CD8-positive, alpha-beta memory T cell (primary cell): ENCODE measurements at regions not wholly inside any gene's neighbourhood (a gene's known extent, or its start where the extent isn't known, plus 50 kb on each side); places are given as distances from the start of the nearest gene placed in this dataset.
"Not testable (repeated sequence)": the region's sequence is repeated elsewhere in the genome, so short reads cannot be mapped to it uniquely, and the experiment has no call there.

ENCODE experiments used
- CTCF ChIA-PET: fragments of 350-600 bp; sonication (Branson Sonifier 250); formaldehyde crosslinking; loops from one replicate; lab custom pipeline; 2021; ENCODE audit warnings: antibody characterized with exemption; lab: Charles Lee
- POLR2A ChIA-PET: fragments of 350-600 bp; sonication (Branson Sonifier 250); formaldehyde crosslinking; loops from one replicate; lab custom pipeline; 2021; ENCODE audit warnings: antibody characterized with exemption; lab: Charles Lee
- DNase-seq, 5 donors: peaks; one replicate each; pipeline versions ENCODE4 v3.0.0 to v3.0.0-alpha.2; 2020 to 2022; ENCODE audit warnings: mixed read lengths in 1 of 5
- H3K27ac ChIP-seq: one replicate; pipeline ENCODE4 v1.7.0; 2013; ENCODE audit warnings: low read depth, mild to moderate bottlenecking, low read length, moderate library complexity
- H3K27me3 ChIP-seq: 2 replicates; pipeline ENCODE4 v1.7.0; 2013; ENCODE audit warnings: low read length, mild to moderate bottlenecking; ENCODE audit not compliant: insufficient read depth, poor library complexity, severe bottlenecking
- H3K36me3 ChIP-seq: 2 replicates; pipeline ENCODE4 v1.7.0; 2013; ENCODE audit warnings: mild to moderate bottlenecking, low read length, moderate library complexity; ENCODE audit not compliant: insufficient read depth
- H3K4me1 ChIP-seq: 2 replicates; pipeline ENCODE4 v1.7.0; 2013; ENCODE audit warnings: mild to moderate bottlenecking, low read length, moderate library complexity; ENCODE audit not compliant: insufficient read depth
- H3K4me3 ChIP-seq: 2 replicates; pipeline ENCODE4 v1.7.0; 2013; ENCODE audit warnings: mild to moderate bottlenecking, low read length
- H3K9me3 ChIP-seq: 2 replicates; pipeline ENCODE4 v1.7.0; 2013; ENCODE audit warnings: mild to moderate bottlenecking, low read length
- H3K27ac Mint-ChIP-seq, 8 donors: one replicate each; pipeline ENCODE4 v1.8.0; 2020 to 2021; ENCODE audit warnings: mixed read lengths in 8 of 8, mild to moderate bottlenecking in 6 of 8, inconsistent platforms in 3 of 8, moderate library complexity in 3 of 8
- H3K27me3 Mint-ChIP-seq, 2 donors: one replicate each; pipeline ENCODE4 v1.8.0; 2020 to 2021; ENCODE audit warnings: mixed read lengths in 2 of 2, mild to moderate bottlenecking in 1 of 2, moderate library complexity in 1 of 2
- H3K36me3 Mint-ChIP-seq, 3 donors: one replicate each; pipeline ENCODE4 v1.8.0; 2020 to 2021; ENCODE audit warnings: mixed read lengths in 3 of 3, inconsistent platforms in 1 of 3, mild to moderate bottlenecking in 1 of 3
- H3K4me1 Mint-ChIP-seq, 3 donors: one replicate each; pipeline ENCODE4 v1.8.0; 2020 to 2021; ENCODE audit warnings: mixed read lengths in 3 of 3, inconsistent platforms in 1 of 3, mild to moderate bottlenecking in 1 of 3
- H3K4me3 Mint-ChIP-seq, 7 donors: one replicate each; pipeline ENCODE4 v1.8.0; 2020 to 2021; ENCODE audit warnings: mixed read lengths in 7 of 7, mild to moderate bottlenecking in 6 of 7, moderate library complexity in 4 of 7, inconsistent platforms in 2 of 7
- H3K9me3 Mint-ChIP-seq, 5 donors: one replicate each; pipeline ENCODE4 v1.8.0; 2020 to 2022; ENCODE audit warnings: mixed read lengths in 5 of 5, mild to moderate bottlenecking in 3 of 5, moderate library complexity in 2 of 5, inconsistent platforms in 1 of 5

DNA sequence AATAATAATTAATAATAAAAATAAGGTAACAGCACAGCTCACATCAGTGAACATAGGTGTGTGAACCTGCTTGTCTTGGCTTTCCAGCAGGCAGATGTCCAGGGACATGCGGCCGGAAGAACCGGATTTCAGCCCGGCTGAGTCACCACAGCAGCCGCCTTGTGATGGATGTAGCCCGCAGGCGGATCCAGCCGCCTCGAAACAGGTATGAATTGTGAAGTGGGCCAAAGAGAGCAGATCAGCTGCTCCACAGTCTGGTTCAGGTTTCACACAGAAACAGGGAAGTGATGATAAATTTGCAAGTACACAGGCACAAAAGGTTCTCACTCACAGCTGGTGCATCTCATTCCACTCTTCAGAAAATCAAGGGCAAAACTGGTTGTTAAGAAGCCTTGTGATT is 55.1 kb downstream of the ID4 start:
- no peak overlapping the region for H3K27ac ChIP-seq
- Mint-ChIP-seq H3K4me3 (no peak overlapping the region), H3K9me3 (peaks cover 0 to 9% (median 4%) of the 10 kb centered on the region in 5 donors), H3K4me1 (no peaks in the 10 kb centered on the region), H3K27ac (no peak overlapping the region), H3K27me3 (peaks cover 3 to 4% of the 10 kb centered on the region in 2 donors), H3K36me3 (no peaks in the 10 kb centered on the region)
- H3K4me3 ChIP-seq, result no peak overlapping the region
- H3K4me1 ChIP-seq, result no peaks in the 10 kb centered on the region
- no peaks in the 10 kb centered on the region for H3K9me3 ChIP-seq
- no peaks in the 10 kb centered on the region for H3K36me3 ChIP-seq
- ChIA-PET POLR2A (no interaction called here), CTCF (interaction anchor here (1.2 kb wide), 1 partner anchor 15 kb away, joined by 3 read pairs; no protein-coding TSS in a partner anchor)
- no peaks in the 10 kb centered on the region for H3K27me3 ChIP-seq
- DNase-seq, result no peak

DNA sequence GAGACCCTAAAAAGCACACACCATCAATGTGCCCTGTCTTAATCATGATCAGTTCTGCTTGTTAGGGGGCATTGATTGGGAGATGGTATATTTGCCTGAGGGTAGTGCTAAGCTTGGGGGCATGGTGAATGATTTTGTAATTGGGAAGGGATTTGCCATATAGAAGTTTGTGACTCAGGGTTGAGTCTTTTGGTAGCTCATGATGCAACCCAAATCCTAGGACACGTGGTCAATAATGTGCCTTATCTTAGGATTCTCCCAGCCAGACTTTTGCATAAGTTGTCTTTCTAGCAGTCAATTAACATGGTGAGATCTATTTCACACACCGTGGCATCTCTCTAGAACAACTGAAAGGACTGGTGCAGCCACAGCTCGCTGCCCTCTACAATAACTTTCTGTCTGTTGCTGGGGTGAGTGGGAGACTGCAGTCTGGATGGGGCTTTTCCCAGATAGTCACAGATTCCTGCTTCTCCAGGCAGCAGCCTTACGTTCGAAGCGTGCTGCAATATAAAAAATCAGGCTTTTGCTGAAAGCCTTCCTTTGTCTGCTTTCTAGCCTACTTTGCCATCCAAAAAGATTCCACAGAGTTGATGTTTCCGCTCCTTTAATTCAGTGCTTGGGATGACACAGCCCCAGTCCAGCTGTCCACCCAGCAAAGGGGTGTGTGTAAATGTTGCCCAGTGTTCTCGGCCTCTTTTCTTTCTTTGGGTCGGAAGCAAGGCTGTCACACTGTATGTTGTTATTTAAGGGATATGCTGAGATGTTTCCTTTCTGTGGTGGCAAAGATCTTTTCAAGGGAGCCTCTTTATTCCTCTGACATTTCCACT is 58.9 kb downstream of the ID4 start:
- Histone ChIP-seq H3K4me1 (no peaks in the 10 kb centered on the region), H3K4me3 (no peak overlapping the region), H3K27ac (no peak overlapping the region), H3K9me3 (no peaks in the 10 kb centered on the region), H3K27me3 (no peaks in the 10 kb centered on the region), H3K36me3 (no peaks in the 10 kb centered on the region)
- Mint-ChIP-seq H3K4me3 (no peak overlapping the region), H3K4me1 (no peaks in the 10 kb centered on the region), H3K27me3 (no peaks in the 10 kb centered on the region), H3K36me3 (no peaks in the 10 kb centered on the region), H3K9me3 (peaks cover 0 to 10% (median 8%) of the 10 kb centered on the region in 5 donors), H3K27ac (no peak overlapping the region)
- DNase-seq, result no peak
- ChIA-PET POLR2A (no interaction called here), CTCF (no interaction called here)

DNA sequence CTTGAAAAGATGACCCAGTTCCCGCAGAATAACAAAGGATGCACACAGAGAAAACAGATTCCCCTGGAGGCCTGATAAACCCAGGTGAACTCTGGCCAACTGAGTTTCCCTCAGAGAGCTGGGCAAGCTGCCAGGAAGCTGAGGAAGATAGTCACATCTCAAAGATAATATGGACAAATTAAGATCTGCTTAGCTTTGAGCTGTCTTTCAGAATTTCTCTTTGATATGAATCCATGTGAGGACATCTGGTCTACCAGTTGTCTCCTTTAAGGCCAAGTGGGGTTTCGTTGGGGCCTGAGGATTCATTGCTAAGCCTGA is 59.5 kb downstream of the ID4 start:
- Mint-ChIP-seq H3K36me3 (no peaks in the 10 kb centered on the region), H3K27ac (no peak overlapping the region), H3K4me1 (no peaks in the 10 kb centered on the region), H3K27me3 (no peaks in the 10 kb centered on the region), H3K4me3 (no peak overlapping the region), H3K9me3 (peaks cover 0 to 14% (median 8%) of the 10 kb centered on the region in 5 donors)
- no peak overlapping the region for H3K27ac ChIP-seq
- ChIA-PET CTCF (no interaction called here), POLR2A (no interaction called here)
- H3K36me3 ChIP-seq, result no peaks in the 10 kb centered on the region
- H3K27me3 ChIP-seq, result no peaks in the 10 kb centered on the region
- DNase-seq, result no peak
- H3K4me1 ChIP-seq, result no peaks in the 10 kb centered on the region
- H3K4me3 ChIP-seq, result no peak overlapping the region
- no peaks in the 10 kb centered on the region for H3K9me3 ChIP-seq

DNA sequence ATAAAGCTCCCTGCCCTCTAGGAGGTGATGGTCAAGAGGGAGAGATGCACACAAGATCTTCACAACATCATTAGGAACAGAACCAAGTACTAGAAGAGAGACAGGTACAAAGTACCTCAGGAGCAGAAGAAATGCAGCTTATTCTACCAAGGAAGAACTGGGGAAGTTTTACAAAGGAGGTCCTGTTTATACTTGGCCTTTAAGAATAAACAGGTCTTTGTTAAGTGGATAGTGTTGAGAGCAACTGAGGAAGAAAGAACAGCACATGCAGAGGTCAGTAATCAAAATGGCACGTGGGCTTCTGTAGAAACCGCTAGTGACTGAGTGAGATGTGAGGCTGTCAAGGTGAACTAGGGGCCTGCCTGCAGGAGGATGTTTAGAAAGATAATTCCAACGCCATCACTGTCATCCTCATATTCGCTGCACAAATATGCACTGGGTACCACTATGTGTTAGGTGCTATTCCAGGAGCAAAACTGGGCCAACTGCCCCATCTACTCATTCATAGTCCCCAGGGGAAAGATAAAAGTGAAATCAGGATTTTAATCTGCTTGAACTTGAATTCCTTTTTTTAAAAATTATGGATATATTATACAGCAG is 61.1 kb downstream of the ID4 start:
- no peaks in the 10 kb centered on the region for H3K9me3 ChIP-seq
- ChIA-PET CTCF (no interaction called here), POLR2A (no interaction called here)
- no peak for DNase-seq
- H3K4me3 ChIP-seq, result no peak overlapping the region
- no peaks in the 10 kb centered on the region for H3K4me1 ChIP-seq
- no peaks in the 10 kb centered on the region for H3K36me3 ChIP-seq
- no peak overlapping the region for H3K4me3 Mint-ChIP-seq
- H3K4me1 Mint-ChIP-seq, result no peaks in the 10 kb centered on the region
- no peaks in the 10 kb centered on the region for H3K27me3 Mint-ChIP-seq
- H3K27ac Mint-ChIP-seq, result no peak overlapping the region
- H3K36me3 Mint-ChIP-seq, result no peaks in the 10 kb centered on the region
- no peak overlapping the region for H3K27ac ChIP-seq
- H3K27me3 ChIP-seq, result no peaks in the 10 kb centered on the region
- H3K9me3 Mint-ChIP-seq, result peaks cover 3 to 19% (median 8%) of the 10 kb centered on the region in 5 donors

DNA sequence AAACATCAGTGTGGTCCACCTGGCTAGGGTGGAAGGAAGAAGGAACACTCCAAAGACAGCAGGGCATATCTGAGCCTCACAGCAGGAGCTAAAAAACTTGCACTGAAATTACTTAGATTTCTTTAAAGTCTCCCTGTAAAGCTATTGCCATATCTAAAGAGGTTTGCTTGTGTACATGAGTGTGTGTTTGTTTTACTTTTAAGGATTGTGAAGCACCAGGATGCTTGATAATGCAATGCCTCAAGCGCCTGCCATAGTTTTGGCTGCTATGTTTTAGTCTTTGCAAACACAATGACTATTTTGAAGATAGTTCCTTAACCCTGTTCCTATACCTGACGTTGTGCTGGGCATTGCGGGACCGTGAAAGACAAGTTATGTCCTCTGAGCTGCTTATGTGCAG is 65.0 kb downstream of the ID4 start:
- Mint-ChIP-seq H3K27ac (no peak overlapping the region), H3K4me3 (no peak overlapping the region), H3K27me3 (peaks cover 1 to 4% of the 10 kb centered on the region in 2 donors), H3K4me1 (no peaks in the 10 kb centered on the region), H3K9me3 (peaks cover 4 to 18% (median 7%) of the 10 kb centered on the region in 5 donors), H3K36me3 (no peaks in the 10 kb centered on the region)
- no peaks in the 10 kb centered on the region for H3K4me1 ChIP-seq
- no peak overlapping the region for H3K27ac ChIP-seq
- H3K4me3 ChIP-seq, result no peak overlapping the region
- ChIA-PET POLR2A (no interaction called here), CTCF (no interaction called here)
- no peak for DNase-seq
- no peaks in the 10 kb centered on the region for H3K36me3 ChIP-seq
- H3K9me3 ChIP-seq, result no peaks in the 10 kb centered on the region
- no peaks in the 10 kb centered on the region for H3K27me3 ChIP-seq

DNA sequence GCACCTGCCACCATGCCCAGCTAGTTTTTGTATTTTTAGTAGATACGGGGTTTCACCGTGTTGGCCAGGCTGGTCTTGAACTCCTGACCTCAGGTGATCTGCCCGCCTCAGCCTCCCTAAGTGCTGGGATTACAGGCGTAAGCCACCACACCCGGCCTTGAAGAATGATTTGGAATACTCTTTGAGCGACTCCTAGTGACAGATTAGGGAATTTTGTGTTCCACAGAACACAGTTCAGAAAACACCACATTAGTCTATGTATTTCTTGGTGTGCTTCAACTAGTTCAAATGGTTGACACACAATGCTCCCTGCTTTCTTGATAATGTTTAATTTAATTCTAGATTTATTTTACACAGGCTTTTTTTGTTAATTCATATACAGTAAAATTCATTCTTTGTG is 67.2 kb downstream of the ID4 start:
- H3K9me3 ChIP-seq, H3K27me3 Mint-ChIP-seq, H3K4me1 ChIP-seq, H3K36me3 ChIP-seq, H3K27ac ChIP-seq, H3K4me1 Mint-ChIP-seq, H3K36me3 Mint-ChIP-seq, POLR2A ChIA-PET, DNase-seq, H3K27ac Mint-ChIP-seq, H3K27me3 ChIP-seq, H3K4me3 ChIP-seq, CTCF ChIA-PET, H3K4me3 Mint-ChIP-seq: not testable (repeated sequence)
- H3K9me3 Mint-ChIP-seq, result peaks cover 0 to 18% (median 5%) of the 10 kb centered on the region in 5 donors

DNA sequence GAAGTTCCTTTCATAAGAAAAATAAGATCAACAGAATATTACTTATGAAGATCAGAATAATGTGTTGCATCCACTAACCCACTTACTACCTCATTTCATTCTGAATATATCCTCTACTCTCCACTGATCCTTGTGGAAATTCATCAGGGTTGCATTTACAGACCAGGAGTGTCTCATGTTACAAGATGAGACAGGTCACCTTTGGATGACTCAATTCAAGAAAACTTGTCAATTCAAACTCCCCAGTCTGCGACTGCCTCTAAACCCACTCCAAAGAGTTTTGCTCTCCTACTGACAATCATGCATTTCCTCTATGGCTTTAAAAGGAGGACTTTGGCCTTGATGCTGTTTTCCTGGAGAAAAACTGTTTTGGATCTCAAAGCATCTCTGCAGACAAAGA is 68.4 kb downstream of the ID4 start:
- Histone ChIP-seq H3K4me1 (no peaks in the 10 kb centered on the region), H3K4me3 (no peak overlapping the region), H3K27ac (no peak overlapping the region), H3K27me3 (no peaks in the 10 kb centered on the region), H3K36me3 (no peaks in the 10 kb centered on the region), H3K9me3 (no peaks in the 10 kb centered on the region)
- no peaks in the 10 kb centered on the region for H3K36me3 Mint-ChIP-seq
- CTCF ChIA-PET, result no interaction called here
- peaks cover 4% of the 10 kb centered on the region in 2 donors for H3K27me3 Mint-ChIP-seq
- DNase-seq, result no peak
- no peak overlapping the region for H3K4me3 Mint-ChIP-seq
- no peaks in the 10 kb centered on the region for H3K4me1 Mint-ChIP-seq
- POLR2A ChIA-PET, result no interaction called here
- peaks cover 0 to 16% (median 5%) of the 10 kb centered on the region in 5 donors for H3K9me3 Mint-ChIP-seq
- no peak overlapping the region for H3K27ac Mint-ChIP-seq

DNA sequence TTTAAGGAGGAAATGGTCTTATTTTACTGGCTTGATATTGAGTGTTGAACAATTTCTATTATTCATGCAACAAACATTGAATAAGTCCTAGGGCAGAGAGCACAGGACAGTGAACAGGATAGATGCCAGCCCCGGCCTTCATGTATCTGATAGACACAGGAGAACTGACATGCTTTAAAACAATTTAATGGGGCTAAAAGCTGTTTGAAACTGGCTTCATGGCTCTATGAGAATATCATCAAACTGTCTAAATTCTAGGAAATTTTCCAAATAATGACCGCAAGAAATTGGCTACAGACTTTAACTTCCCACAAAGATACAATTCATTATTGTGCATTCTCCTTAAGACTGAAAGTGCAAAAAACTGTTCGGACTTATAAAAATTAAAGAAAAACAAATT is 69.0 kb downstream of the ID4 start:
- Mint-ChIP-seq H3K4me3 (no peak overlapping the region), H3K27ac (no peak overlapping the region), H3K36me3 (no peaks in the 10 kb centered on the region), H3K9me3 (peaks cover 0 to 15% (median 5%) of the 10 kb centered on the region in 5 donors), H3K27me3 (peaks cover 4% of the 10 kb centered on the region in 2 donors), H3K4me1 (no peaks in the 10 kb centered on the region)
- no peaks in the 10 kb centered on the region for H3K9me3 ChIP-seq
- H3K27ac ChIP-seq, result no peak overlapping the region
- CTCF ChIA-PET, result no interaction called here
- no peak overlapping the region for H3K4me3 ChIP-seq
- DNase-seq, result no peak
- no peaks in the 10 kb centered on the region for H3K27me3 ChIP-seq
- POLR2A ChIA-PET, result no interaction called here
- no peaks in the 10 kb centered on the region for H3K36me3 ChIP-seq
- H3K4me1 ChIP-seq, result no peaks in the 10 kb centered on the region
